GM18868 (cell line): ENCODE measurements at regions not wholly inside any gene's neighbourhood (a gene's known extent, or its start where the extent isn't known, plus 50 kb on each side); places are given as distances from the start of the nearest gene placed in this dataset.

Experiments
- ATAC-seq: cut with Tn5 transposase; IDR thresholded peaks from one replicate; pipeline ENCODE4 v1.9.1; 2021; ENCODE audit warnings: mild to moderate bottlenecking, moderate library complexity; ENCODE audit not compliant: unreplicated experiment

DNA sequence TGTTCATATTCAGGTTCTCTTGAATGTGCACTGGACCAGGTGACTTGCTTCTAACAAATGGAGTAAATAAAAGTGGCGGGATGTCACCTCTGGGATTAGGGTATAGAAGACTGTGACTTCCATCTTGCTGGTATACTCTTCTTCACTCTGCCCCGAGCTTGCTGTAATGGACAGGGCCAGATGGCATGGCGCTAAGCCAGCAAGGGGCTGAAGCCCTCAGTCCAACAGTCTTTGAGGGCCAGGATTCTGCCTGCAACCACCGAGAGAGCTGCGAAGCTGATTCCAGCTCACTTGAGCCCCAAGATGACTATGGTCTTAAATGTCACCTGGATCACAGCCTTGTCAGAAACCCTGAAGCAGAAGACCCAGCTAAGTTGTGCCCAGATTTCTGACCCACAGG, 600.0 kb downstream of the FGF9 start:
- ATAC-seq = no peak

DNA sequence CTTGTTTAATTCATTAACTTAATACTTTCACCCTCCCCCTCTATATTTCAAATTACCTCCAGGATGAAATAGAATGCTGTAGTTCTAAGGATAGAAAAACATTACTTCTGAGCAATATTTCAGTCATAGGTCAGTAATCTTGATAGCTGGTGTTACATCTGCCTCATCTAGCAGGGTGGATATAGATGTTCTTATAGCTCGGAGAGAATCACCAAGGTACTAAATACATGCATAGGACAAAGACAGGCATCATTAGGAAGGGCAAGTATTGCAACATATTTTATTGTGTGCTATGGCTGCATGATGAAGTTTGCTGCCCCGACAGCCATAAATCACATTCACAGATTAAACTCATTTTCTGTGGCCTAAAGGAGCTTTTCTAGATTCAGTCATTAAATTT, 601.0 kb downstream of the FGF9 start:
- ATAC-seq = no peak

DNA sequence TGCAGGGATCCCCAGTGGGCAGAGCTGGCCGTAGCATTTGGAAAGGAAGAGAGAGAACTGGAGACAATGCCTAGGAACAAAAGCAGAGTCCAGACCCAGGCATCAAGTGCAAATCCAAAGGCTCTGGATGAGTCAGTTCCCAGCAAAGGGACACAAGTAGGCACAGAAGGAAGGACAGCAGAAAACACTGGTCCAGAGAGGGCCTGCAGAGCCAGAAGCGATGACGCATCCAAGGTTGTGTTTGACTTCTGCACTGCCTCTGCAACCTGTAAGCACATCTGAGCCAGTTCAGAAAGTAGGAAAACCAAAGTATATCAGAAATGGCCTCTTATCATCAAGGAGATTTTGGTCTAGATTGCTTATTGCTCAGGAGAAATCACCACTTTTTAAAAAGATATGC, 604.5 kb downstream of the FGF9 start:
- ATAC-seq = no peak

DNA sequence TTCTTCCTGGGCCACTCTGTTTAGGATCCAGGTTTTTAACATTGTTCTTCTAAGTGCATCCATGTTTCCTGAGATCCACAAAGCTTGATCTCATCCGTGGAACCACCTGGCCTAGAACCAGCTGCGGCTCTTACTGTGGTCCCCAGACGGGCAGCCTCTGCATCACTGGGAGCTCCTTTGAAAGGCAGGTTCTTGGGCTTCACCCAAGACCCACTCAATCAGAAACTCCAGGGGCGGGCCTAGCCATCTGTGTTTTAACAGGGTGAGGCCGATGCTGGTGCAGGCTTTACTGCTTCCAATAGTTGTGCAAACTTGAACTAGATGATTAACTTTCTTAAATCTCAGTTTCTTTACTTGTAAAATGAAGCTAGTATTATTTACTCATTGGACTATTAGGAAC, 605.7 kb downstream of the FGF9 start:
- no peak for ATAC-seq

DNA sequence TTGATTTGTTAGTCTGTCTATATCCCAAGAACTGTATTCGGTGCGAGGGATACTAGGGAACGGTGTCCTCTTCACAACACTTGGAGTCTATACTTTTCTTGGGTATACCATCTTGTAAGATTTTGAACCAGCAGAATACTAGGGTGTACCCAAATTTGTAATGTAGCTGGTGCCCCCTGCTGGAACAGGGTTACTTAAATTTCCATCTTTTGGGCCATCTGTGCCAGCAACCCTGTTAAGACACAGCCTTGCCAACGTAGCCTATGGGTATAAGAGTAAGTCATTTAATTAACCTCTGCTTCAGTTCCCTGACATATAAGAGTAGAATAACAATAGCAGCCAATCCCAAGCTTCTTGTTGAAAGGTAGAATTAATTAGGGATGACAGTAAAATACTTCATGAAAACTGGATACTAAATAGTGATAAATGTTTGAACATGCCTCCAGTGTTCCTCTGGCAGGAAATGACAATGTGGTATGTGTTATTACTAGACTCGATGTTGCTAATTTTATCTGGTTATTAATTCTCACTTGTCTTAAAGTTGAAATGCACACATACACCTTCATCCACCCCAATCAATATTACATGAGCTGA, 607.6 kb downstream of the FGF9 start:
- peak; percentile 91 for ATAC-seq

DNA sequence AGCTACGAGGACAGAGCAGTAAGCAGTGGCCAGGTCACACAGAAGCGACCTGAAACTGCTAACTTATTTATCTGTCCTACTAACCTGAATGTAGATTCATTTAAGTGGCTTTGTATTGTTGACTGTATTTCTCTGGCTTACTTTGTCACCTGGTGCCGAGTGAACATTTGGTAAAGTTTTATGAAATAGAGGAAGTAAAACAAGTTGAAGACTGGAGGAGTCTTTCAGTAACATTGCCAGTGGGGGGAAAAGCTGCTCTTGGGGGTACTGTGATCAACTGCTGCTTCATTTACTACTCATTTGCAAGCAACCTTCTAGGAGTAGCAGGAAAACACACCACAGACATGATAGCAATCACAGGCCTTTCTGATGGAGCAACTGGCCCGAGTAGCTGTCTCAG, 615.0 kb downstream of the FGF9 start:
- ATAC-seq = no peak

DNA sequence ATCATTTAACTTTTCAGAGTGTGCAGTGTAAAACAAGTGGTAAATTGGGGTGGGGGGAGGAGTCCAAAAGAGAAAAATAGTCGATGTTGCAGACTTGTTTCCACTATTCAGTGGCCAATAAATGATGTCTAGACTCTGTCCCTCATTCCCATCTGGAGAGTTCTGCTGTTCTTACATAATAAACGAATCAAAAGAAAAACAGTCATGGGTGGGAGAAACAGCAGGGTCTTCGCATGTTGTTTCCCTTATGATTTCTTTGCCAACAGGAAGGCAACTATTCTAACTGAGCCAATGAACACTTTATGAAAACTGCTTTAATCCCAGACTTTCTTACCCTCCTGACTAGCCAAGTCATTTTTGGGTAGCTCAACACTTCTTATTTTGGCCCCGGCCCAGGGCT, 615.5 kb downstream of the FGF9 start:
- ATAC-seq = no peak

DNA sequence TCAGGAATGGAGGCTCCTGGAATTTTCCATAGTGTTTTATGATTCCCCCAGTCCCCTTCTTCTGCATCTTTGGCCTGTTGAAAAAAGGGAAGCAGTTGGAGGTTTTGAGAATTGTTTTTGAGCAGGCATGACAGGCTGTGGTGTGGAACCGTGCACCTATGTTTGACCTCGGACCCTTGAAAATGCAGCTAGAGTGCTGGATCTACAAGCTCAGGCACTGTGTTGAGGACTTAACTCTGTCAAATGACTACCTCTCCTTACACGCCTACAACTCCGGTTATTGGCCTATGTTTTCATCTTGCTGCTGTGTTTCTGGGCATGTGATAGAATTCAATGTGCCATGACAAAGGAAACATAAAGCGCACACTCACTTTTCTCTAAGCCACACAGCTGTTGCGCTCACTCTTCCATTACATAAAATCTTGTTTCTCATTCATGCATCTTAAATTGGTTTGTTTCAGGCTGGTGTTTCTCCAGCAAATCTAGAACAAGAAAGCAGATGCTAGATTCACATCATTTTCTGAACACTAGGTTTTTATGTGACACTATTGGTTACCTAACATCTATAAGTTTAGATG, 616.6 kb downstream of the FGF9 start:
- no peak for ATAC-seq

DNA sequence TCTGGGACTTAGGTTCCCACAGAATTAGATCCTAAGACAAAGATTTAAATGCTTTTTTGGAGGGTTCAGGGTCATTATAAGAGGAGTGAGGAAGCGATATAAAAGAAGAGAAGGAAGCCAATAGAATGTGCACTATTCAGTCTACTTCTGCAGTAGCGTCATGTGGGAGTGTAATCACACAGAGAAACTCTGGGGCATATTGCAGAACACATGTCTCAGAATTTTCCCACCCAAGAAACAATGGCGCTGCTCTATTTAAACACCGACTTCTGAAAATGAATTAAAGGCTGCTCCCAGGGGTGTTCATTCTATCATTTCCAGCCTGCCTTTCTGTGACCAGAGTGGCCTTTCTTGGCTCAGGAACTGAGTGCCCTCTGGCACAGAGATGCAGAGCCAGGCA, 617.6 kb downstream of the FGF9 start:
- ATAC-seq = no peak

DNA sequence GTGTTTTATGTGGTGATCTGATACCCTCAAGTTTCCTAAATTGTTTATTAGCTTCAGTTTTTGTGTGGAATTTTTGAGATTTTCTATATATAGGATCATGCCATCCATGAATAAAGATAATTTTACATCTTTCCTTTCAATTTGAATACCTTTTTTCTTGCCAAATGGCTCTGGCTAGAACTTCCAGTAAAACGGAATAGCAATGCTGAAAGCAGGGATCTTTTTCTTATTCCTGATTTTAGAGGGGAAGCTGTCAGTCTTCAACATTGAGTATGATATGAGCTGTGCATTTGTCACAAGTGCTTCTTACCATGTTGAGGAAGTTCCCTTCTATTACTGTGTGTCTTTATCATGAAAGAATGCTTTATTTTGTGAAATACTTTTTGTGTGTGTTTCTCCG, 618.8 kb downstream of the FGF9 start:
- no peak for ATAC-seq

DNA sequence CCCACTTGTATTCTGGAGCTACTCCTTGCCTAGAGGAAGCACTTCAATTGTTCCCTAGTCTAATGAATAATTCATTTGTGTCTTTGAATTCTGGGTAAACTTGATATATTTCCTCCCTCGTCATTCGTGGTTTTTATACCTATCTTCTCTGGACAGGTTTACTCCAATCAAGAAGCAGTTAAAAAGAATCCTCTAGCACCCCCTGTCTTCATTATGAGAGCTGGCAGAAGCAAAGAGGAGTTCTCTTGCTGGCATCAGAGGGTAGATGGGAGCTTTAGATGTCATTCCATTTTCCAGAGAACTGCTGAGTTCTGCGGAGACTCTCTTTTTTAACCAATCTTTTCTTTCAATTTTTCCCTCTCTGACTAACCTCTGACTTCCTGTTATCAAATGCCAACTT, 627.7 kb downstream of the FGF9 start:
- no peak for ATAC-seq

DNA sequence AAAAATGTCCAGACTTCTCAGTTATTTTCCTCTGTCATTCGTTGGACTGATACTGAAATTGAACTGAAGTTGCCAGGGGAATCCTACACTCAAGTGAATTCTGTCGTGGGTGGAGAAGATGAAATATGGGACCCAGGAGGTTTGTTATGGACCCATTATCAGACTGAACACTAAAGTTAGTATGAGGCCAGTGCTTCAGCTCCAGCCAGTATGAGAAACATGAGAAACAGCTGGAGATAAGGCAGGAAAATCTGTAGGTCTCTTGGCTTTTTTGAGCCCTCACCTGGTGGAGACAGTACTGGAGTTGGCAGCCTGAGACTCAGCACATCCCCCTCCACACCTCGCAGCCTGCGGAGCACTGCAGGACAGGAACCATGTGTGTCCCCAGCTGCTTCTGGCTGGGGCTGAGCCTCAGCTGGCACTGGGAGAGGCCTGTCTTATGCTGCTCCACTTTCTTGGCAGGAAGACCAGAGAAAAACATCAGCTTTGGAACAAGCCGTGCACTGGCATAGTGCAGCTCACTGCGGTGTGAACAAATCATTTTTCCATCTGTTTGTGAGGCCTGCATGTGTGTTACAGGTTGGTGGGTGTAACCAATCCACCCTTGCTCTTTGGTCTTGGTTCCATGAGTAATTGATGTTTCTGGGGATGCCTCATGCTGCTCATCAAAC, 641.0 kb downstream of the FGF9 start:
- ATAC-seq = no peak

DNA sequence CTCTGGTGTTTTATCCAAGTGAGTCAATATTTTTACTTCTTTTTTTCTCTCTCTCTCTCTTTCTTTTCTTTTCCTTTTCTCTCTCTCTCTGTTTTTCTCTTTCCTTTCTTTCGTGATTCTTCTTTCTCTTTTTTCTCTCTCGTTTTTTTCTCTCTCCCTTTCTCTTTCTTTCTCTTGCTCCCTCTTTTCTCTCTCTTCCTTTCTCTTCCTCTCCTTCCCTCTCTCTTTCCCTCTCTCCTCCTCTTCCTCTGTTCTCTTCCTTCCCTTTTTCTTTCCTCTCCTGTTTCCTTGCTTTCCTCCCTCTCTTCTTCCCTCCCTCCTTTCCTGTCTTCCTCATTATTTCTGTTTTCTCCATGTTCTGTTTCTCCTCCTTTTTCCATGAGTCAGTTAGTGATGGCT, 641.5 kb downstream of the FGF9 start:
- ATAC-seq = no peak

DNA sequence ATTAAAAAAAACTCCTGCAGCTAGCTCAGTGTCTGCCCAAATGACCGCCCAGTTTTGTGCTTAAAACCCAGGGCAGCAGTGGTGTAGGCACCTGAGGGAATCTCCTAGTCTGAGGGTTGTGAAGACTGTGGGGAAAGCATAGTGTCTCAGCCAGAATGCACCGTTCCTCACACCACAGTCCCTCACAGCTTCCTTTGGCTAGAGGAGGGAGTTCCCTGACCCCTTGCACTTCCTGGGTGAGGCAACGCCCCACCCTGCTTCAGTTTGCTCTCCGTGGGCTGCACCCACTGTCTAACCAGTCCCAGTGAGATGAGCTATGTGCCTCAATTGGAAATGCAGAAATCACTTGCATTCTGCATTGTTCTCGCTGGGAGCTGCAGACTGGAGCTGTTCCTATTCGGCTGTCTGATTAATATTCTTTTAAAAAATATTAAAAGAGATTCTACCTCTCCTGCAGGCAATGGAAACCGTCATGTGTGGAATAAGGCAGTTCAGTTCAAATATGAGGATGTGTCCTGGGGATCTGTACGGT, 645.7 kb downstream of the FGF9 start:
- ATAC-seq = no peak

DNA sequence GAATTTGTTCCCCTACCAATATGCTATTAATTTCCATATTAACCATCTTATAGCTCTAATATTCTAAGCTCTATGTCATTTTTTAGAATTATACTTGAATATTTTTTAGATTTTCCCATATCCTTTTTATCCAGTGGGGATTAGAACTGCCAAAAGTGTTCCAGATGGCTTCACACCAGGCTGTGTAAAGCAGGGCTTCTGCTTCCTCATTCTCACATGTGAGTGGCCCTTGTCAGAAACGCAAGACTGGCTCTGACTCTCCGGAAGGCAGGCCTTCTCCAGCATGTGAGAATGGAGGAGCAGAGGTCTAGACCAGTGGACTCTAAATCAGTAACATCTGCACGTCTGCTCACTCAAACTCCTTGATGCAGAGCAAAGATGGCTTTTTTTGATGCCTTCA, 650.1 kb downstream of the FGF9 start:
- no peak for ATAC-seq

DNA sequence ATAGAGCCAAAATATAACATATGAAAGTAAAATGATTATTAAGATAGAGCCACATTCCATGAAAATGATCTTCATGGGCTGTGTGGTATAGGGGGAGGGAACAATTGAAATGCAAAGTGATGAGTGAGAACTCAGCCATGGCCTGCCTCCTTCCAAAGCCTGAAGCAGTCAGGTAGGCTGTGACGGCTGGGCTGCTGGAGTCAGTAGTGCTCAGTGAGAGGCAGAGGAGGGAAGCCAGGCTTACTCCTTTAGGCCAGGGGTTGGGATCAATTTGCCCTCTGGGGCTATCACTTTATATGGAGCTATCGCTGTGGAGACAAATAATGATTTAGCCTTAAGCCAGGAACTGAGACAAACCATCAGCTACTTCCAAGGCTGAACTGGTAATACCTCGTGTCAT, 654.9 kb downstream of the FGF9 start:
- no peak for ATAC-seq

DNA sequence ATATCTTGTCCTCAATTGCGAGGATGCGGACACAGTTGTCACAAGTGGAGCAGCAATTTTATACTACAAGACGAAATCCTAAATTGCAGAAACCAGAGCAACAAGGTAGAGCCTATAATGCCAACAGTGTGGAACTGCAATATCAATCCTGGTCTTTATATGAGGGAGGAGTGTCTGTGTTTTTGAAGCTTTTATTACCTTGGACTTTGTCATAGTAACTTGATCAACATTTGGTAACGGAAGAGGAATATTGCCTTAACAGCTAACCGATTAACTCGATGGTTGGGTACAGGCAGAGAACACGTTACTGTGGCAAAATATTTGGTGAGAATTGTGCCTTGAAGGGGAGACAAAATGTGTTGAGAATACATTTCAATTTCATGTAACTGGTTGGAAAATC, 661.5 kb downstream of the FGF9 start:
- no peak for ATAC-seq

DNA sequence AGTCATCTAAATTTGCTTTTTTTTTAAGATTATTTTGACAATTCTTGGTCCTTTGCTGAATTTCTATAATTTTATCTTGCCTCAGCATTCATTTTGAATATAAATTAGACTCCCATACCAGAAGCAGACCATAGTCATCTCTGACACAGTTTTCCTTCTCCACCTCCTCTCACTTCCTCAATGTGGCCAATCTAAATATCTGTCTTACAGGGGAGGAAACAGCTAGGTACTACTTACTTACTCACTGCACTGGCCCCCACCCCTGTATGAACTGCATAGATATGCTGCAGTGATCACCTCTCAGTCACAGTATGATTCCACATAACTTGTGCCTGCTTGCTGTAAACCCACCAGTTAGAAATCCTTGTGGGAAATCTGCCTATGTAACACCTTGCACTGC, 665.6 kb downstream of the FGF9 start:
- peak; percentile 98 for ATAC-seq

DNA sequence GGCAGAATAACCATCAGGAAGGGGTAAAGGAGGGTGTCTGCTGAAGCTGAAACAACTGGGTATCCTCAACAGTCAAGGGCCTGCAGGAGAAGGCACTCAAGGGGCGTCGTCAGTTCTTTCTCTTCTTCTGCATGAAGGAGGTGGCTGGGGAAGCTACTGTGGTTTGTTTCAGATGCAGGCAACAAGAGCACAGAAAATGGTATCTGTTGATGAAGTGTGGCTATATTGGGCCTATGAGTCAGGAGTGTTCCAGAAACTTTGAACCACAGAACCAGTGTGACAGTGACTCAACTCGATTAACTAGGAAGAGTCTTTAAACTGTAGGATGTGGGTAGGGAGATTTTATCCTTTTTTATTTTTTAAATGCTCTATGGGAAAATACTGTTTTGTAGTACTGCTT, 686.3 kb downstream of the FGF9 start:
- ATAC-seq = no peak

DNA sequence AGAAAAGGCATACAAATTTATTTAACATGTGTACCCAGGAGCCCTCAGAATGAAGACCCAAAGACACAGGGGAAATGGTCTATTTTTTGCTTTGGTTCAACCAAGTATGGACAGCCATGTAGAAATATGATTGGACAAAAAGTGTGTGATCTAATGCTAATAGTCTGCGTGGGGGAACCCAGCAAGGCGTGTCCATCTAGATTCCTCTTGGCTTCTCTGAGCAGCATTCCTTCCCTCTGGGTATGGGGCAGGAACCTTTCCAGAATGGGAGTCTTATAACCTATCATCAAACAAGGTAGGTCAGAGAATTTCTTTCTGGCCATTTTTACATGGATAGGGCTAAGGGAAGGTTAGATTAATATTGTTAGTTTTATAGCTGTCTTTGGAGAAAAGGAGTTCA, 698.2 kb downstream of the FGF9 start:
- ATAC-seq = no peak

DNA sequence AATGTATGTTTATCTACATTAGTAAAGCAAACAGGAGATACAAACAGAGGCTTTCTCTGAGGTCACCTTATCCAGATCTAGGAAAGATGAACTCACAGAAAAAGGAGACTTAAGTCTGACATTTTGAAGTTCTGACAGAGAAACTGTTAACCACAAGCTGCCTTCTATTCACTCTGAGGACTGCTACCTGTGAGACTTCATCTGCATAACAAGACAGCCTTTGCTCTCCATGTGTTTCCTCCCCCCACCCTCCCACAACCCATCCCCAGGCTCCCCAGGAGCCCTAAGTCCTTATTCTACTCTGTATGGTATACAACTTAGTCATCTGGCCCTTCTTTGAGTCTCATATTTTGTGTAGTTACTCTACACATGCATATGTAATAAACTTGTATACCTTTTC, 699.0 kb downstream of the FGF9 start:
- no peak for ATAC-seq

DNA sequence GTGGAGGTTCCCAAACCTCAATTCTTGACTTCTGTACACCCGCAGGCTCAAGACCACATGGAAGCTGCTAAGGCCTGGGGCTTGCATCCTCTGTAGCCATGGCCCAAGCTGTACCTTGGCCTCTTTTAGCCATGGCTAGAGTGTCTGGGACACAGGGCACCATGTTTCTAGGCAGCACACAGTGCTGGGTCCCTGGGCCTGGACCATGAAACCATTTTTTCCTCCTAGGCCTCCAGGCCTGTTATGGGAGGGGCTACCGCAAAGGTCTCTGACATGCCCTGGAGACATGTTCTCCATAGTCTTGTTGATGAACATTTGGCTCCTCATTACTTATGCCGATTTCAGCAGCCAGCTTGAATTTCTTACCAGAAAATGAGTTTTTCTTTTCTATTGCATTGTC, 701.4 kb downstream of the FGF9 start:
- ATAC-seq = no peak

DNA sequence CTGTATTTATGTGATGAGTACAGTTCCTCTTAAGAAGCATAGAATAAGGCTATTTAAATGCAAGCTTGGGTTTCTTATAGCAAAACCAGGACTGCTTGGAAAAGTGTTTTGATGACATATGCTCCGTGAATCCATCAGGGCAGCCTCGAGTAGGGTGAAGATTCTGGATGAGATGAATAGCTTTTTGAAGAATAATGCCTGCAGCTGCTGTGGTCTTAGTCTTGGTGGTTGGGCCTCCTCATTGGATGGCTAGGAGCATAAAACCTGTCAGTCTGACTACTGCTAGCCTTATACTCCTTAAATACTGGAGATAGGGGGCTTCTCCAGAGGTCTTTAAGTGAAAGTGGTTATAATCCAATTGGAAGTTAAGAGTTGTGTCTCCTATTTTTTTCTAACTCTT, 704.3 kb downstream of the FGF9 start:
- no peak for ATAC-seq
